CD4-positive, alpha-beta memory T cell (primary cell): ENCODE measurements at regions not wholly inside any gene's neighbourhood (a gene's known extent, or its start where the extent isn't known, plus 50 kb on each side); places are given as distances from the start of the nearest gene placed in this dataset.
"Not testable (repeated sequence)": the region's sequence is repeated elsewhere in the genome, so short reads cannot be mapped to it uniquely, and the experiment has no call there.

Experiments
- CTCF ChIA-PET: fragments of 350-600 bp; sonication (Branson Sonifier 250); formaldehyde crosslinking; loops from one replicate; lab custom pipeline; 2021; ENCODE audit warnings: inconsistent platforms; ENCODE audit not compliant: partially characterized antibody; lab: Charles Lee
- POLR2A ChIA-PET: fragments of 350-600 bp; sonication (Branson Sonifier 250); formaldehyde crosslinking; loops from one replicate; lab custom pipeline; 2021; ENCODE audit not compliant: partially characterized antibody; lab: Charles Lee
- DNase-seq, 5 donors: peaks; one replicate each; pipeline versions ENCODE4 v3.0.0 to v3.0.0-alpha.2; 2020 to 2022; ENCODE audit warnings: mixed read lengths in 1 of 5
- H3K27ac ChIP-seq: one replicate; pipeline ENCODE4 v1.7.0; 2013; ENCODE audit warnings: low read depth, low read length
- H3K27me3 ChIP-seq: 2 replicates; pipeline ENCODE4 v1.7.0; 2013; ENCODE audit warnings: mild to moderate bottlenecking, low read length, moderate library complexity; ENCODE audit not compliant: insufficient read depth
- H3K36me3 ChIP-seq: 2 replicates; pipeline ENCODE4 v1.7.0; 2013; ENCODE audit warnings: mild to moderate bottlenecking, low read length, moderate library complexity; ENCODE audit not compliant: insufficient read depth
- H3K4me1 ChIP-seq: 2 replicates; pipeline ENCODE4 v1.7.0; 2013; ENCODE audit warnings: mild to moderate bottlenecking, low read length, moderate library complexity; ENCODE audit not compliant: insufficient read depth
- H3K4me3 ChIP-seq, 2 donors: one replicate each; pipeline ENCODE4 v1.7.0; 2013; ENCODE audit warnings: low read length in 2 of 2, mild to moderate bottlenecking in 1 of 2
- H3K9me3 ChIP-seq, 2 donors: one replicate each; pipeline ENCODE4 v1.7.0; 2013; ENCODE audit warnings: low read length in 2 of 2, control low read depth in 1 of 2; ENCODE audit not compliant: control insufficient read depth in 1 of 2
- H3K27ac Mint-ChIP-seq, 7 donors: one replicate each; pipeline ENCODE4 v1.8.0; 2020 to 2021; ENCODE audit warnings: mixed read lengths in 7 of 7, mild to moderate bottlenecking in 6 of 7, inconsistent platforms in 3 of 7, moderate library complexity in 3 of 7
- H3K27me3 Mint-ChIP-seq, 2 donors: one replicate each; pipeline ENCODE4 v1.8.0; 2020 to 2021; ENCODE audit warnings: mixed read lengths in 2 of 2
- H3K36me3 Mint-ChIP-seq, 2 donors: one replicate each; pipeline ENCODE4 v1.8.0; 2020 to 2021; ENCODE audit warnings: mixed read lengths in 2 of 2, inconsistent platforms in 1 of 2, mild to moderate bottlenecking in 1 of 2
- H3K4me1 Mint-ChIP-seq, 4 donors: one replicate each; pipeline ENCODE4 v1.8.0; 2020 to 2021; ENCODE audit warnings: mixed read lengths in 4 of 4, mild to moderate bottlenecking in 1 of 4
- H3K4me3 Mint-ChIP-seq, 8 donors: one replicate each; pipeline ENCODE4 v1.8.0; 2020 to 2021; ENCODE audit warnings: mixed read lengths in 8 of 8, mild to moderate bottlenecking in 7 of 8, moderate library complexity in 6 of 8, inconsistent platforms in 3 of 8
- H3K9me3 Mint-ChIP-seq, 8 donors: one replicate each; pipeline ENCODE4 v1.8.0; 2020 to 2021; ENCODE audit warnings: mixed read lengths in 8 of 8, mild to moderate bottlenecking in 5 of 8, inconsistent platforms in 3 of 8, moderate library complexity in 1 of 8
- intact Hi-C: fragments of 100-400 bp; cut with micrococcal nuclease; formaldehyde crosslinking; loops from one replicate; pipeline ENCODE4 v1.15.1; 2023

DNA sequence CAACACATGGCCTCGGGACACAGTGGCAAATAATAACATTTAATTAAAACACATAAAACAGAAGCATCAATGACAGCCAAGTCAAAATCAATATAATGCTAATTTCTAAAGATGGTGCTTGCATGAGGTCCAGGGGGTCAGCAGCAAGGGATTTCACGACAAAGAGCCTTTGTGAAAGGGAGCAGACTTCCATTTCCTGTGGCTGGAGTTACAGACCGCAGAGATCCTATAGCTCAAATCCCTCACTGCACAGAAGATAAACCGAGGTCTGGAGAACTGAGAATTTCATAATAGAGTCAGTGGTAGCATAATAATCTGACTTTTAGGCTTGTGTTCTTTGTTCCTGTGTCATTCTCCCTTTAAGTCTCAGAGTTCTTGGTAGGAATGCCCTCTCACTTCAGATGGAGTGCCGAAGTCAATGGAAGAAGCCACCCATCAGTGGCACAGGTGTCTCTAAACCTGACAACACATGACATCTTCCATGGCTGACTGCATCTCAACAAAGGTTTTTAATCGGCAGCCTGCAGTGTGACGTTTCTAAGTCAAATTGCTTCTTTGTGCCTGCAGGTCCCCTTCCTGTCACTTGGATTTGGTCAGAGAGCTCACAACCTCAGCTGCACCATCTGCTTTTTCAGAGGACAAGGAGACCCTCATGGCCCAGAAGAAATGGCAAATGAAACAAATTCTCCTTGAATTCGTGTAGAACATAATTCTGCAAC, 67.4 kb downstream of the CARTPT start:
- H3K36me3 Mint-ChIP-seq = peaks cover 0 to 3% of the 10 kb centered on the region in 2 donors
- no peak overlapping the region for H3K27ac Mint-ChIP-seq
- no peak overlapping the region for H3K27ac ChIP-seq
- POLR2A ChIA-PET = no interaction called here
- no peak overlapping the region for H3K4me3 ChIP-seq
- intact Hi-C loops = no loop called here
- DNase-seq = no peak
- H3K4me1 Mint-ChIP-seq = peaks cover 8 to 19% (median 15%) of the 10 kb centered on the region in 4 donors
- H3K9me3 Mint-ChIP-seq = peaks cover 0 to 18% (median 13%) of the 10 kb centered on the region in 8 donors
- H3K27me3 ChIP-seq = no peaks in the 10 kb centered on the region
- H3K4me1 ChIP-seq = peaks cover 16% of the 10 kb centered on the region
- CTCF ChIA-PET = no interaction called here
- H3K9me3 ChIP-seq = no peaks in the 10 kb centered on the region
- H3K4me3 Mint-ChIP-seq = no peak overlapping the region
- peaks cover 9 to 19% of the 10 kb centered on the region in 2 donors for H3K27me3 Mint-ChIP-seq
- no peaks in the 10 kb centered on the region for H3K36me3 ChIP-seq

GRCh38 chr5:71788794-71789193, 69.7 kb downstream of the CARTPT start:
- intact Hi-C loops = no loop called here

GRCh38 chr5:71789746-71790145, 70.7 kb downstream of the CARTPT start:
- Mint-ChIP-seq H3K27me3 (peaks cover 8 to 19% of the 10 kb centered on the region in 2 donors), H3K36me3 (peaks cover 0 to 9% of the 10 kb centered on the region in 2 donors), H3K4me1 (no peaks in the 10 kb centered on the region), H3K4me3 (no peak overlapping the region), H3K27ac (peak overlapping the region in 1 of 7 donors; percentile 29), H3K9me3 (peaks cover 0 to 36% (median 24%) of the 10 kb centered on the region in 8 donors)
- ChIA-PET POLR2A (no interaction called here), CTCF (no interaction called here)
- H3K27ac ChIP-seq = no peak overlapping the region
- H3K4me1 ChIP-seq = no peaks in the 10 kb centered on the region
- DNase-seq = no peak
- intact Hi-C loops = no loop called here
- H3K9me3 ChIP-seq = no peaks in the 10 kb centered on the region
- no peaks in the 10 kb centered on the region for H3K27me3 ChIP-seq
- no peak overlapping the region for H3K4me3 ChIP-seq
- no peaks in the 10 kb centered on the region for H3K36me3 ChIP-seq

More at GRCh38 chr5:71788794-71789193, 69.7 kb downstream of the CARTPT start:
- CTCF ChIA-PET = no interaction called here
- Mint-ChIP-seq H3K4me1 (peaks cover 2 to 4% (median 4%) of the 10 kb centered on the region in 4 donors), H3K9me3 (peaks cover 0 to 31% (median 24%) of the 10 kb centered on the region in 8 donors), H3K27ac (no peak overlapping the region), H3K36me3 (peaks cover 0 to 9% of the 10 kb centered on the region in 2 donors), H3K4me3 (no peak overlapping the region), H3K27me3 (peaks cover 8 to 19% of the 10 kb centered on the region in 2 donors)
- H3K9me3 ChIP-seq = no peaks in the 10 kb centered on the region
- no peaks in the 10 kb centered on the region for H3K4me1 ChIP-seq
- POLR2A ChIA-PET = no interaction called here
- H3K27me3 ChIP-seq = no peaks in the 10 kb centered on the region
- H3K36me3 ChIP-seq = no peaks in the 10 kb centered on the region
- DNase-seq = no peak
- H3K27ac ChIP-seq = no peak overlapping the region
- no peak overlapping the region for H3K4me3 ChIP-seq

GRCh38 chr5:71790433-71790832, 71.4 kb downstream of the CARTPT start:
- H3K9me3 ChIP-seq = no peaks in the 10 kb centered on the region
- no peaks in the 10 kb centered on the region for H3K4me1 ChIP-seq
- H3K27ac Mint-ChIP-seq = no peak overlapping the region
- CTCF ChIA-PET = no interaction called here
- no peak overlapping the region for H3K4me3 Mint-ChIP-seq
- no peak overlapping the region for H3K4me3 ChIP-seq
- H3K36me3 Mint-ChIP-seq = peaks cover 0 to 9% of the 10 kb centered on the region in 2 donors
- POLR2A ChIA-PET = no interaction called here
- H3K27ac ChIP-seq = no peak overlapping the region
- no peak for DNase-seq
- no peaks in the 10 kb centered on the region for H3K27me3 ChIP-seq
- H3K36me3 ChIP-seq = no peaks in the 10 kb centered on the region
- no peaks in the 10 kb centered on the region for H3K4me1 Mint-ChIP-seq
- H3K9me3 Mint-ChIP-seq = peaks cover 0 to 43% (median 28%) of the 10 kb centered on the region in 8 donors
- H3K27me3 Mint-ChIP-seq = peaks cover 8 to 19% of the 10 kb centered on the region in 2 donors
- intact Hi-C loops = no loop called here

DNA sequence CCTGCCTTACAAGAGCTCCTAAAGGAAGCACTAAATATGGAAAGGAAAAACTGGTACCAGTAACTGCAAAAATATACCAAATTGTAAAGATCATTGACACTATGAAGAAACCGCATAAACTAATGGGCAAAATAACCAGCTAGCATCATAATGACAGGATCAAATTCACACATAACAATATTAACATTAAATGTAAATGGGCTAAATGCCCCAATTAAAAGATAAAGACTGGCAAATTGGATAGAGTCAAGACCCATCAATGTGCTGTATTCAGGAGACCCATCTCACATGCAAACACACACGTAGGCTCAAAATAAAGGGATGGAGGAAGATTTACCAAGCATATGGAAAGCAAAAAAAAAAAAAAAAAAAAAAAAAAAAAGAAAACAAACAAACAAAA, 73.0 kb downstream of the CARTPT start:
- Mint-ChIP-seq H3K9me3 (peaks cover 0 to 46% (median 31%) of the 10 kb centered on the region in 8 donors), H3K27me3 (peaks cover 8 to 17% of the 10 kb centered on the region in 2 donors)
- H3K4me1 Mint-ChIP-seq, H3K4me1 ChIP-seq, H3K27me3 ChIP-seq, CTCF ChIA-PET, H3K9me3 ChIP-seq, H3K36me3 Mint-ChIP-seq, H3K36me3 ChIP-seq, H3K4me3 Mint-ChIP-seq, H3K4me3 ChIP-seq, POLR2A ChIA-PET, H3K27ac Mint-ChIP-seq, H3K27ac ChIP-seq, intact Hi-C loops, DNase-seq: not testable (repeated sequence)

DNA sequence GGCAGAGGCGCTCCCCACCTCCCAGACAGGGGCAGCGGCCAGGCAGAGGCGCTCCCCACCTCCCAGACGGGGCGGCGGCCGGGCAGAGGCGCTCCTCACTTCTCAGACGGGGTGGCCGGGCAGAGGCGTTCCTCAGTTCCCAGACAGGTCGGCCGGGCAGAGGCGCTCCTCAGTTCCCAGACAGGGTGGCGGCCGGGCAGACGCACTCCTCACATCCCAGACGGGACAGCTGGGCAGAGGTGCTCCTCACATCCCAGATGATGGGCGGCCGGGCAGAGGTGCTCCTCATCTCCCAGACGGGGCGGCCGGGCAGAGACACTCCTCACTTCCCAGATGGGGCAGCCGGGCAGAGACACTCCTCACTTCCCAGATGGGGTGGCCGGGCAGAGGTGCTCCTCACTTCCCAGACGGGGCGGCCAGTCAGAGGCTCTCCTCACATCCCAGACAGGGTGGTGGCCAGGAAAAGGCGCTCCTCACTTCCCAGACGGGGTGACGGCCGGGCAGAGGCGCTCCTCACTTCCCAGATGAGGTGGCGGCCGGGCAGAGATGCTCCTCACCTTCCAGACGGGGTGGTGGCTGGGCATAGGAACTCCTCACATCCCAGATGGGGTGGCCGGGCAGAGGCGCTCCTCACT, 75.1 kb downstream of the CARTPT start:
- Histone ChIP-seq H3K27ac (no peak overlapping the region), H3K4me3 (no peak overlapping the region), H3K27me3 (no peaks in the 10 kb centered on the region), H3K4me1 (no peaks in the 10 kb centered on the region), H3K9me3 (no peaks in the 10 kb centered on the region), H3K36me3 (no peaks in the 10 kb centered on the region)
- Mint-ChIP-seq H3K36me3 (peaks cover 1 to 9% of the 10 kb centered on the region in 2 donors), H3K27ac (no peak overlapping the region), H3K27me3 (peaks cover 4 to 7% of the 10 kb centered on the region in 2 donors), H3K4me1 (no peaks in the 10 kb centered on the region), H3K9me3 (peaks cover 0 to 49% (median 32%) of the 10 kb centered on the region in 8 donors), H3K4me3 (no peak overlapping the region)
- DNase-seq = no peak
- ChIA-PET POLR2A (no interaction called here), CTCF (no interaction called here)
- intact Hi-C loops = no loop called here

DNA sequence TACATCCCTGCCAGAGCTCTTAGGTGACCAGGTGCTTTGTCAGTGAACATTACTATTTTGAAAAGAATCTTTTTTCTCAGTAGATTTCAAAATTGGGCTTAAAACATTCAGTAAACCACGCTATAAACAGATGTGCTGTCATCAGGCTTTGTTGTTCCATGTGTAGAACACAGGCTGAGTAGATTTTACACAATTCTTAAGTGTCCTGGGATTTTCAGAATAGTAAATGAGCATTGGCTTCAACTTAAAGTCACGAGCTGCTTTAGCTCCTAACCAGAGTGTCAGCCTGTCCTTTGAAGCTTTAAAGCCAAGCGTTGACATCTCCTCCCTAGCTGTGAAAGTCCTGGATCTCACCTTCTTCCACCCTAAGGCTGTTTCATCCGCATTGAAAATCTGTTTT, 83.6 kb downstream of the CARTPT start:
- Mint-ChIP-seq H3K4me3 (no peak overlapping the region), H3K27ac (no peak overlapping the region), H3K9me3 (peaks cover 0 to 19% (median 5%) of the 10 kb centered on the region in 8 donors), H3K36me3 (peaks cover 0 to 6% of the 10 kb centered on the region in 2 donors), H3K27me3 (peaks cover 13 to 24% of the 10 kb centered on the region in 2 donors), H3K4me1 (no peaks in the 10 kb centered on the region)
- no peaks in the 10 kb centered on the region for H3K9me3 ChIP-seq
- no peaks in the 10 kb centered on the region for H3K36me3 ChIP-seq
- ChIA-PET POLR2A (no interaction called here), CTCF (no interaction called here)
- H3K4me1 ChIP-seq = no peaks in the 10 kb centered on the region
- DNase-seq = no peak
- intact Hi-C loops = no loop called here
- H3K27me3 ChIP-seq = no peaks in the 10 kb centered on the region
- H3K27ac ChIP-seq = no peak overlapping the region
- no peak overlapping the region for H3K4me3 ChIP-seq
